ENCODE measurements at regions not wholly inside any gene's neighbourhood (a gene's known extent, or its start where the extent isn't known, plus 50 kb on each side); places are given as distances from the start of the nearest gene placed in this dataset.
"Not testable (repeated sequence)": the region's sequence is repeated elsewhere in the genome, so short reads cannot be mapped to it uniquely, and the experiment has no call there.

DNA sequence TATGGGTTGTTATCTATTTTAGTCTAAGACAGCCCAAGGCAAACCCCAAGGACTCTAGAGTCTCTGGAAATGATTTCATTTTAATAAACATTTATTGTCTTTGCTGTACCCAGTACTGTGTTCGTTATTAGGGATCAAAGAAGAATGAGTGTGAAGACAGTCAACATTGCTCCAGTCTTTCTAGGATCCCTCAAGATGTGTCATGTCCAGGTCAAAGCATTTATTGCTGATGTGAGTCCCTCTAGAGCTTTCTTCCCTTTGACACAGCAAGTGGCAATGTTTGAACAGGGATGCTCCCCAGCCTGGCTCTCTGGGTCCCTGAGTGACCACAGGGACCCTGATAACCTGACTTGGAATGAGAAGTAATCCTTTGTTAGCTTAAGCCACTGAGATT is 123.1 kb upstream of the STK17B start:
- no peak overlapping the region for H2AFZ ChIP-seq (ENCODE audit: low read depth, low read length)
- no peaks in the 10 kb centered on the region for H3K79me2 ChIP-seq (ENCODE audit: insufficient read depth, low read length)
- H3K4me1 ChIP-seq (ENCODE audit: insufficient read depth, low read length), result peaks cover 18% of the 10 kb centered on the region
- H3K27ac Mint-ChIP-seq (ENCODE audit: unreplicated experiment), result peak overlapping the region; percentile 73
- H3K9me3 ChIP-seq (ENCODE audit: insufficient read depth, low read depth, low read length), result no peaks in the 10 kb centered on the region
- no peaks in the 10 kb centered on the region for H4K20me1 ChIP-seq (ENCODE audit: insufficient read depth, low read length)
- H3K4me3 ChIP-seq (ENCODE audit: insufficient read depth, low read depth, low read length), result no peak overlapping the region
- H3K27me3 ChIP-seq (ENCODE audit: insufficient read depth, low read length), result no peaks in the 10 kb centered on the region
- H3K36me3 ChIP-seq (ENCODE audit: insufficient read depth, low read length), result no peaks in the 10 kb centered on the region
- no peaks in the 10 kb centered on the region for H3K9me3 Mint-ChIP-seq (ENCODE audit: unreplicated experiment)
- no peak for TF ChIP-seq EZH2 (IDR thresholded peaks at IDR 0.05; ENCODE audit: insufficient read depth, low read length)
- TF ChIP-seq, protein P1, sequence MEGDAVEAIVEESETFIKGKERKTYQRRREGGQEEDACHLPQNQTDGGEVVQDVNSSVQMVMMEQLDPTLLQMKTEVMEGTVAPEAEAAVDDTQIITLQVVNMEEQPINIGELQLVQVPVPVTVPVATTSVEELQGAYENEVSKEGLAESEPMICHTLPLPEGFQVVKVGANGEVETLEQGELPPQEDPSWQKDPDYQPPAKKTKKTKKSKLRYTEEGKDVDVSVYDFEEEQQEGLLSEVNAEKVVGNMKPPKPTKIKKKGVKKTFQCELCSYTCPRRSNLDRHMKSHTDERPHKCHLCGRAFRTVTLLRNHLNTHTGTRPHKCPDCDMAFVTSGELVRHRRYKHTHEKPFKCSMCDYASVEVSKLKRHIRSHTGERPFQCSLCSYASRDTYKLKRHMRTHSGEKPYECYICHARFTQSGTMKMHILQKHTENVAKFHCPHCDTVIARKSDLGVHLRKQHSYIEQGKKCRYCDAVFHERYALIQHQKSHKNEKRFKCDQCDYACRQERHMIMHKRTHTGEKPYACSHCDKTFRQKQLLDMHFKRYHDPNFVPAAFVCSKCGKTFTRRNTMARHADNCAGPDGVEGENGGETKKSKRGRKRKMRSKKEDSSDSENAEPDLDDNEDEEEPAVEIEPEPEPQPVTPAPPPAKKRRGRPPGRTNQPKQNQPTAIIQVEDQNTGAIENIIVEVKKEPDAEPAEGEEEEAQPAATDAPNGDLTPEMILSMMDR (IDR thresholded peaks at IDR 0.05; ENCODE audit: insufficient read depth, low read depth, low read length), result no peak
- no peak for DNase-seq (ENCODE audit: low read depth)
- no peak overlapping the region for H3K4me3 Mint-ChIP-seq (ENCODE audit: unreplicated experiment)
- H3K4me2 ChIP-seq (ENCODE audit: low read length), result peak overlapping the region; percentile 53
- FAIRE-seq, result no peak
- no peaks in the 10 kb centered on the region for H3K27me3 Mint-ChIP-seq (ENCODE audit: low read depth, unreplicated experiment)
- H3K4me1 Mint-ChIP-seq (ENCODE audit: low read depth, unreplicated experiment), result peaks cover 23% of the 10 kb centered on the region
- H3K9ac ChIP-seq (ENCODE audit: low read length), result peak overlapping the region; percentile 11
- H3K36me3 Mint-ChIP-seq (ENCODE audit: low read depth, unreplicated experiment), result peaks cover 2% of the 10 kb centered on the region
- peak overlapping the region; percentile 47 for H3K27ac ChIP-seq (ENCODE audit: low read depth, low read length)

DNA sequence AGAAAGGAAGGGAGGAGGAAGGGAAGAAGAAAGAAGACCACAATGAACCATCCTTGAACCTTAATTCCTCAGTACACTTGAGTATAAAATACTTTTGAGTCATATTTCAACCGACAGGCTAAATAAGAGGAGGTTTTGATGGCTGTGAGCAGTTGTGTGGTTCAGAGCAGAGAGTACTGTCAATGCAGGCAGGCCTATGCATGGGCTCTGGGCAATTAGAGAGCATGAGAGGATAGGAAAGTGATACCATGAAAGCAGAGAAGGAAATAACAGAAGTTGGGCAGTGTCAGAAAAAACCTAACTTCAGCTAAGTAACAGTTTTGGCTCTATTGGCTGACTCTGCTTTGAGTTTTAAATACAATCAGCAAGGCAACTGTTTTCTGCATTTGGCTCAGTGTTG is 123.6 kb upstream of the STK17B start:
- H3K4me1 ChIP-seq (ENCODE audit: insufficient read depth, low read length), result peaks cover 18% of the 10 kb centered on the region
- no peaks in the 10 kb centered on the region for H4K20me1 ChIP-seq (ENCODE audit: insufficient read depth, low read length)
- no peaks in the 10 kb centered on the region for H3K27me3 ChIP-seq (ENCODE audit: insufficient read depth, low read length)
- no peak overlapping the region for H3K27ac ChIP-seq (ENCODE audit: low read depth, low read length)
- no peak for FAIRE-seq
- H2AFZ ChIP-seq (ENCODE audit: low read depth, low read length), result no peak overlapping the region
- no peaks in the 10 kb centered on the region for H3K27me3 Mint-ChIP-seq (ENCODE audit: low read depth, unreplicated experiment)
- no peak overlapping the region for H3K4me3 ChIP-seq (ENCODE audit: insufficient read depth, low read depth, low read length)
- H3K9me3 ChIP-seq (ENCODE audit: insufficient read depth, low read depth, low read length), result no peaks in the 10 kb centered on the region
- H3K9ac ChIP-seq (ENCODE audit: low read length), result peak overlapping the region; percentile 11
- H3K36me3 ChIP-seq (ENCODE audit: insufficient read depth, low read length), result no peaks in the 10 kb centered on the region
- no peak overlapping the region for H3K4me3 Mint-ChIP-seq (ENCODE audit: unreplicated experiment)
- peak overlapping the region; percentile 53 for H3K4me2 ChIP-seq (ENCODE audit: low read length)
- peaks cover 23% of the 10 kb centered on the region for H3K4me1 Mint-ChIP-seq (ENCODE audit: low read depth, unreplicated experiment)
- H3K9me3 Mint-ChIP-seq (ENCODE audit: unreplicated experiment), result no peaks in the 10 kb centered on the region
- peak overlapping the region; percentile 73 for H3K27ac Mint-ChIP-seq (ENCODE audit: unreplicated experiment)
- DNase-seq (ENCODE audit: low read depth), result no peak
- no peaks in the 10 kb centered on the region for H3K79me2 ChIP-seq (ENCODE audit: insufficient read depth, low read length)
- no peak for TF ChIP-seq EZH2 (IDR thresholded peaks at IDR 0.05; ENCODE audit: insufficient read depth, low read length)
- TF ChIP-seq, protein P1 (IDR thresholded peaks at IDR 0.05; ENCODE audit: insufficient read depth, low read depth, low read length), result no peak
- peaks cover 2% of the 10 kb centered on the region for H3K36me3 Mint-ChIP-seq (ENCODE audit: low read depth, unreplicated experiment)

DNA sequence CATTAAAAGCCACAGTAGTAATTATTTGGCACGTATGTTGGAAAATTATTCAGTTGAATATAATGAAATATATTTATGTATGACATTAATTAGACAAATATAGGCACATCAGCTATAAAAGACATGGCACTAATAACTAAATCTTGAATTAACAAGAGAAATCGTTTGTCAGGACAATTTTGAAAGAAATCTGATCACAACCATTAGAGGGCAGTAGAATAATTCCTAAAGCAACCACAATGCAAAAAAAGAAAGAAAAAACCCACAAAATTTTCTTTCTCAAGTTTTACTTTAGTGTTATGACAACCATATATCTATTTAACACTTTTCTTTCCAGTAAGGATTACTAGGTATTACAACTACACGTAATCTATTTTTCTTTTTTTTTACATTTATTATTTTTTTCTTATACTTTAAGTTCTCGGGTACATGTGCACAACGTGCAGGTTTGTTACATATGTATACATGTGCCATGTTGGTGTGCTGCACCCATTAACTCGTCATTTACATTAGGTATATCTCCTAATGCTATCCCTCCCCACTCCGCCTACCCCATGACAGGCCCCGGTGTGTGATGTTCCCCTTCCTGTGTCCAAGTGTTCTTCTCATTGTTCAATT is 126.8 kb upstream of the STK17B start:
- not testable (repeated sequence) for H3K4me3 ChIP-seq (ENCODE audit: insufficient read depth, low read depth, low read length); H3K36me3 ChIP-seq (ENCODE audit: insufficient read depth, low read length); DNase-seq (ENCODE audit: low read depth); H3K9me3 ChIP-seq (ENCODE audit: insufficient read depth, low read depth, low read length); H3K27me3 Mint-ChIP-seq (ENCODE audit: low read depth, unreplicated experiment); H3K27ac Mint-ChIP-seq (ENCODE audit: unreplicated experiment); H3K36me3 Mint-ChIP-seq (ENCODE audit: low read depth, unreplicated experiment); H4K20me1 ChIP-seq (ENCODE audit: insufficient read depth, low read length); H3K4me3 Mint-ChIP-seq (ENCODE audit: unreplicated experiment); H3K9ac ChIP-seq (ENCODE audit: low read length); H3K79me2 ChIP-seq (ENCODE audit: insufficient read depth, low read length); H3K27me3 ChIP-seq (ENCODE audit: insufficient read depth, low read length); H3K9me3 Mint-ChIP-seq (ENCODE audit: unreplicated experiment); H3K4me2 ChIP-seq (ENCODE audit: low read length); H3K27ac ChIP-seq (ENCODE audit: low read depth, low read length); H2AFZ ChIP-seq (ENCODE audit: low read depth, low read length)
- TF ChIP-seq, protein P1 (IDR thresholded peaks at IDR 0.05; ENCODE audit: insufficient read depth, low read depth, low read length), result peak; percentile 53
- FAIRE-seq, result peak; percentile 70
- H3K4me1 Mint-ChIP-seq (ENCODE audit: low read depth, unreplicated experiment), result peaks cover 23% of the 10 kb centered on the region
- peaks cover 14% of the 10 kb centered on the region for H3K4me1 ChIP-seq (ENCODE audit: insufficient read depth, low read length)
